HK-2 (cell line): ENCODE measurements at regions not wholly inside any gene's neighbourhood (a gene's known extent, or its start where the extent isn't known, plus 50 kb on each side); places are given as distances from the start of the nearest gene placed in this dataset.

Experiments
- DNase-seq: peaks from one replicate; pipeline ENCODE4 v3.0.0-alpha.2; 2018; ENCODE audit not compliant: unreplicated experiment

GRCh38 chr3:25043177-25043576 is 384.9 kb upstream of the RARB start:
- DNase-seq = no peak

- no peak for DNase-seq
These were observed 384.3 kb upstream of the RARB start for GRCh38 chr3:25043749-25044148.

- DNase-seq = no peak
These were observed 383.0 kb upstream of the RARB start for GRCh38 chr3:25044762-25045710.

GRCh38 chr3:25046911-25047771 is 380.9 kb upstream of the RARB start:
- no peak for DNase-seq

- DNase-seq = no peak
These were observed 378.8 kb upstream of the RARB start for GRCh38 chr3:25049304-25049703.

- DNase-seq = no peak
These were observed 374.7 kb upstream of the RARB start for GRCh38 chr3:25053360-25053759.

GRCh38 chr3:25056036-25056755 is 371.9 kb upstream of the RARB start:
- DNase-seq = no peak

GRCh38 chr3:25056803-25057351 is 371.2 kb upstream of the RARB start:
- no peak for DNase-seq

GRCh38 chr3:25057379-25057778 is 370.7 kb upstream of the RARB start:
- no peak for DNase-seq

GRCh38 chr3:25064681-25065080 is 363.4 kb upstream of the RARB start:
- no peak for DNase-seq

- DNase-seq = no peak
These were observed 358.1 kb upstream of the RARB start for GRCh38 chr3:25069970-25070369.

- no peak for DNase-seq
These were observed 356.2 kb upstream of the RARB start for GRCh38 chr3:25071846-25072245.

GRCh38 chr3:25073423-25073822 is 354.6 kb upstream of the RARB start:
- no peak for DNase-seq

- no peak for DNase-seq
These were observed 353.9 kb upstream of the RARB start for GRCh38 chr3:25074149-25074548.

- no peak for DNase-seq
These were observed 347.6 kb upstream of the RARB start for GRCh38 chr3:25080461-25080860.

GRCh38 chr3:25084016-25084415 is 344.0 kb upstream of the RARB start:
- DNase-seq = no peak

- DNase-seq = no peak
These were observed 341.3 kb upstream of the RARB start for GRCh38 chr3:25086721-25087120.

- no peak for DNase-seq
These were observed 339.8 kb upstream of the RARB start for GRCh38 chr3:25088284-25088683.

- no peak for DNase-seq
These were observed 337.2 kb upstream of the RARB start for GRCh38 chr3:25090698-25091453.

- DNase-seq = no peak
These were observed 336.1 kb upstream of the RARB start for GRCh38 chr3:25091934-25092333.
